GM12872 (cell line): ENCODE measurements at regions not wholly inside any gene's neighbourhood (a gene's known extent, or its start where the extent isn't known, plus 50 kb on each side); places are given as distances from the start of the nearest gene placed in this dataset.
A peak's percentile ranks its signal among the peaks of the same experiment; 100 is the strongest.

Source experiments
- TF ChIP-seq, protein P1 (sequence below): IDR thresholded peaks from 3 replicates; pipeline ENCODE4 v1.5.1; 2011; ENCODE audit warnings: low read depth, mild to moderate bottlenecking, low read length, moderate library complexity; ENCODE audit not compliant: insufficient read depth

DNA sequence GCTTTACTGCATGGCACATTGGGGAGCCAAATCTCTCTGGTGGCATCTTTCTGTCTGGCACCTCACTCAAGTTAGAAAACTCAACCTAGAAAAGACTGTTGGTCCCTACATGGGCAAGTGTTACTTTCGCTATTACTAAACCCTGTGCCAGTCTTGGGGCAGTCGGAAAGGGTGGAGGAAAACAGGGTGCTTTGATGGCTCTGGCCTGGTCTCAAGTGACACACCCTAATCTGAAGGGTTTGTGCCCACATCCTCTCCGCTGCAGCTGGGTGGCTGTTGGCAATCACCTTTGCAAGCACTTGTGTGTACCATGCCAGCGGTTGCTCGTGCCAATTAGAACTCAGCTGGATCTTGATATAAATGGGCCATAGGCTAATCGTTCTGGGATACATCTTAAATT lies 159.8 kb upstream of the ITGB1 start:
- TF ChIP-seq, protein P1, sequence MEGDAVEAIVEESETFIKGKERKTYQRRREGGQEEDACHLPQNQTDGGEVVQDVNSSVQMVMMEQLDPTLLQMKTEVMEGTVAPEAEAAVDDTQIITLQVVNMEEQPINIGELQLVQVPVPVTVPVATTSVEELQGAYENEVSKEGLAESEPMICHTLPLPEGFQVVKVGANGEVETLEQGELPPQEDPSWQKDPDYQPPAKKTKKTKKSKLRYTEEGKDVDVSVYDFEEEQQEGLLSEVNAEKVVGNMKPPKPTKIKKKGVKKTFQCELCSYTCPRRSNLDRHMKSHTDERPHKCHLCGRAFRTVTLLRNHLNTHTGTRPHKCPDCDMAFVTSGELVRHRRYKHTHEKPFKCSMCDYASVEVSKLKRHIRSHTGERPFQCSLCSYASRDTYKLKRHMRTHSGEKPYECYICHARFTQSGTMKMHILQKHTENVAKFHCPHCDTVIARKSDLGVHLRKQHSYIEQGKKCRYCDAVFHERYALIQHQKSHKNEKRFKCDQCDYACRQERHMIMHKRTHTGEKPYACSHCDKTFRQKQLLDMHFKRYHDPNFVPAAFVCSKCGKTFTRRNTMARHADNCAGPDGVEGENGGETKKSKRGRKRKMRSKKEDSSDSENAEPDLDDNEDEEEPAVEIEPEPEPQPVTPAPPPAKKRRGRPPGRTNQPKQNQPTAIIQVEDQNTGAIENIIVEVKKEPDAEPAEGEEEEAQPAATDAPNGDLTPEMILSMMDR: no peak

DNA sequence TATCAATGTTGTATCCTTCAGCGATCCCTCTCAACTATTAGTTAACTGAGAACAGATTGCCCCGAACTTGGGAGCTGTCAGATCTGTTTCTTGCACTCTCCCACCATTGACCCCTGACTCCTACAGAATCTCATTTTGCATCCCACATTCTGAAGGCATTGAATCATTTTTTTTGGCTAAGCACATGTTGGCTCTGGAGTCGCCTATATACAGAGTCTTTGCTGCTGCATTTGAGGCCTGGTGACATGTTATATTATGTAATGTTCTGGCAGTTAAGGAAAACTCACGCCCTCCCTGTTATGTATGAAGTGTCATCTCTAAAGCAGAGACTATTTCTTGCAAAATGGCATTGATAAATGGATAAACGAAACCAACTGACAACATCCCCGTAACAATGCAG lies 159.2 kb upstream of the ITGB1 start:
- TF ChIP-seq, protein P1: no peak

DNA sequence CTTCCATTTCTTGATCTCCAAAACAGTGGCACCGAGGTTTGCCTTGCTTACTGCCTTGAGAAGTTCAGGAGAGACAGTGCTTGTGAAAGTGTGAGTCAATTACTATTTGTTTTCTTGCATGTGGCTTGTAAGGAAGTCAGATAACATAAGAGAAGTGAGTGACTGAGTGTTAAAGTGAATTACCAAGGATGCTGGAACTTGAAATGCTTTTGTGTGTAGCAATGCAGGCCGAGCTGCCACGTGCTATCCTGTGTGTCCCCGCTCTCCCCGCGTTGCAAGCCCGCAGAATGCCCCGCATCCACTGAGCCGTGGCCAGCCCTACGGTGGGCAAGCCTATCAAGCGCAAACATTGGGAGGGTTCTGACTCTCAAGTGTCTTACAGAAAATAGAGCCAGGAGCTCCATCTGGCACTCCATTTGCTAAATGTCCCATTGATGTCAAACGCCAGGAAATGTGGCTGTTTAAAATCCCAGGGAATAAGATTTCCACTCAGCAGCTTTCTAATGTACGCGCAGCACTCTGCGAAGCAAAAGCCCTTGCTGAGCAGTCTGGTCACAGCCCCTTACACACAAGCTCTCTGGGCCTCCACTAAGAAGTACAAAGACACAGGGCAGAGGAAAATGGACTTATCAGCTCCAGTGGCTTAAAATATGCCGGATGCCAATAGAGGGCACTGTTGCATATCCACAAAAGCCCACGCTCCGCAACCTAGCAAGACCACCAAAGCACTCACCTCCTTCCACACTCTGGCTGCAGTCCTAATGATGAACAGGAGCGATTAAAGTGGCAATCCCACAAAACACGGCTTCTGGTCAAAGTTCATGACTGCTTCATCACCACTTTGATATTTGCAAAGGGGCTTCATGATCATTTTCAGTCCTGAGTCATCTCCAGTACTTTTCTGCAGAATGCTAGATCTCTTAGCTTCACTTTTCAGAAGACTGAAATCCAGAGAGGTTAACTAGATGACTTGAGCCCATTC lies 158.0 kb upstream of the ITGB1 start:
- TF ChIP-seq, protein P1: peak; percentile 40; the same call in 1 of the 3 replicates

DNA sequence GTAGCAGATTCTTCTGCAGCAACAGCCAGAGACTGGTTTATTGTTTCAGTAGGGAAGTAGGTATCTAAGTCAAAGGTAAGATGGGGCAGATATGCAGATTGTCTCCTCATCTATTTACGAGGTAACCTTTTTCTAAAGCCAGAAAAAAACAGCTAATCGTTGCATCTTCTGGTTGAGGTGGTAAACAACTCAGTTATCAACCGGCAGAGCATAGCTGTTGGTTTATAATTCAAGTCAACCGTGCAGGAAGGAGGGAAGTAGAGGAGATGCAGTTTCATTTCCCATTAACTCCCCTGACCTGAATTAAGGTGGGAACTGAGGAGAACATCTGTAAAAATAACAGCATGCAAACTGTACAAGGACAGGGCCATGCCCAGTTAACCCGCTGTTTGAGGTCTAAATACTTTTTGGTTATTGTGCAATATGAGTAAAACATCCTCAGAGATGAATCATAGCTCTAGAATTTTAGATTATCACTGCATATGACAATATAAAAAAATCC lies 156.5 kb upstream of the ITGB1 start:
- TF ChIP-seq, protein P1: no peak

DNA sequence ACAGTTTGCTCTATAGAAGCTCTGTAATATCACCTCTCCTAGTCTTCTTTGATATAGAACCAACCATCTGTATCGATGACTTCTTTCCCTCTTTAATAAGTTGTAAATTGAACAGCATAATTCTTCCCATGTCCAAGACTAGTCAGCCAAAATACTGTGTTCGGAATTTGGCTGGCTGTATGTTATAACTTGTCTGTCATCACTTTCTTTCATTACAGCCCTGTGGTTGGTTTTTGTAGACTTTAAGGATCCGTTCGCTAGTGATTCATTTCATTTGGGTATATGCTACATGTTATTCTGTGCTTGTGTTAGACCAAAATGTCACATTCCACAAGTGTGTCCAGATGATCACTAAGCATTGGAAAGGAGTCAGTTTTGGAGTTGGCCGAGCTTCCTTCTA lies 155.4 kb upstream of the ITGB1 start:
- TF ChIP-seq, protein P1: no peak

DNA sequence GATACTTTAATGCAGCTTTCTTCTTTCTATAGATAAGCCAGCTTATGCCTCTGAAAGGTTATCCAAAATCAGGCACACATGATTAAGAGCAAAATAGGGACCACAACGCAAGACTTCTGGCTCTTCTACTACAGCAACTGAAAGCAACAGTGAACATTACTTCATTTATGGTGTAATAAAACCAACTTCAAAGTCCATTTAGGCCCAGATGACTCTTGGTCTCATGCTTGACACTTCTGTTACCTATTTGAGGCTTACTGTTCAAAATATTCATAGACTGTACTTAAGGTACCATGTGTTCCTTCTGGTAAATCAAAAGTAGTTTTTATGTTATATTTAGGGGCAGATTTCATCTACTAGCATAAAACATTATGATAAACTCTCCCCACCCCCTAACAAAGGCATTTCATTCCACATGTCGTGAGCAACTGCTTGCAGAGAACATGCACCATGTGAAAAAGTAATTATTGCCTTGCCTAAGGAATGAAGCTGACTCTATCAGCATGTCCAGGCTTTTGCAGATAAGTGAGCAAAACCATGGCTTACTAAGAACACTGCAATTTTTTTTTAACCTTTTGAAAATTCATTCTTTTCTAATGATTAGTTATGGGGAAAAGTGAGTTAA lies 154.9 kb upstream of the ITGB1 start:
- TF ChIP-seq, protein P1: no peak

DNA sequence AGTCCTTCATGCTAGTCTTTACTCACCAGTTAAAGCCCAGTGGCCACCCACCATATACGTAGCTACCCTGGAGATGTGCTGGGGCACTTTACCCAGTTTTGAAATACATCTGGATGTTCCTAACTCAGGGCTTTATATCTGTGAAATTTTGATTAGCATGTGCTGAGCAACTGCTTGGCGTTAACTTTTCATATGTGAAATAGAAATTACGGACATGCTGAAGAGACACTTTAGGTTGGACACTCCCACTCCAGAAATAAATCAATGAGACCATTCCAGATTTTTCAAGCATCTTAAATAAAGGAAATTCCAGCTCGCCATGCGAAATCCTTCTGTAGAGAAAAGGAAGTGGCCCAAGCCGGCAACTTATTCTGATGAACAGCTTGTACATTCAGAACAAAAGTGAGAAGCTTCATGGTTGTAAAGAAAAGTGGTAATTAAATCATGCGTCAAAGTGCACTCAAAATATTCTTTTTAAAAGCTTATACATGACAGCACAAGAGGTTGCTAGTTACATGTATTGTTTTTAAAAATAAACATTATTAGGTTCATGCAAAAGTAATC lies 153.5 kb upstream of the ITGB1 start:
- TF ChIP-seq, protein P1: no peak
